NCI-H2081 treated with DMSO at 0.1 percent for 48 hours (cell line): ENCODE measurements at regions not wholly inside any gene's neighbourhood (a gene's known extent, or its start where the extent isn't known, plus 50 kb on each side); places are given as distances from the start of the nearest gene placed in this dataset.
"Not testable (repeated sequence)": the region's sequence is repeated elsewhere in the genome, so short reads cannot be mapped to it uniquely, and the experiment has no call there.

Experiments
- DNase-seq: peaks from one replicate; lab custom pipeline; 2025; lab: John Stamatoyannopoulos, UW

DNA sequence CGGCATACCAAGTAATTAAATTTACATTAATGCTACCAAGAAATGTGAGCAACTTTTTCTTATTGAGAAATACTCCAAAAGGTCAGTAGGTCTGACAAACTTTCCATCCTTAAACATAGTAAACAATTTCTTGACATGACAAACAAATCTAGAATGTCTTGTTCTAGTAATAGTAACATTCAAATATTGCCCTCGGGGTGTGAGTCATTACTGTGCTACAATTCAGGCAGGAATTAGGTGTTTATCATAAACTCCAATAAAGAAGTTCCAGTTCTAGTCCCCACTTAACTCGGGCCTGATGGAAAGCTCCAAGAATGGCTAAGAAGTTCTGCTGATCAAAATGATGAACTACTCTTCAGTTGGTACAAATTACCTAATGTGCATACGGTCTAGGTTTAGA is 235.6 kb upstream of the TUSC1 start:
- DNase-seq, result no peak

DNA sequence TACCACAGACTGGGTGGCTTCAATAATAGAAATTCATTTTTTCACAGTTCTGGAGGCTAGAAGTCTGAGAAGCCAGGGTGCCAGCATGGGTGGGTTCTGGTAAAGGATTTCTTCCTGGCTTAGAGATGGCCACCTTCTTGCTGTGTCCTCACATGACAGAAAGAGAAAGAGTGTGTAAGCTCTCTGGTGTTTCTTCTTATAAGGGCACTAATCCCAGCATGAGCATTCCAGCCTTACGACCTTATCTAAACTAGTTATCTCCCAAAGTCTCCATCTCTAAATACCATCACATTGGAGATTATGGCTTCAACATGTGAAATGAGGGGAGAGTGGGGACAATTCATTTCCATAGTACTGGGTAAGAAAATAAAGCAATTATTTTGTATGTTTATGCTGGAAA is 226.5 kb upstream of the TUSC1 start:
- no peak for DNase-seq

DNA sequence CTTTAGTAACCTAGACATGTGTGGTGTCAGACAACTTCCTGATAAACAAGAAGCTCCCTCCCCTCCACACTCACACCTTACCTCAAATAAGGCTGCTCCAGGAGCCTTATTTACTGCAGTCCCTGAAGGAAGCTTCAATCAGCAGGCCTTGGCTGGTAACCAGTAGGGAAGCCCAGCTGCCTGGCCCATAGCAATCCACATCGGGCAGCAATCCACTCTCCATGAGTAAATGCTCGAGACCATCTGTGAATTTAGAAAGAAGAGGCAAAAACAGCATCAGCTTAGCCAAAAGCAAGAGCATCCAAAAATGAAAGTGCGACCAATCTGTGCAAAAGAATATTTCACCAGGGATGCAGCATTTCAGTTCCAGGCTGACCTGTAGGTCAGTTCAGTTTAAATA is 213.3 kb upstream of the TUSC1 start:
- DNase-seq, result no peak

DNA sequence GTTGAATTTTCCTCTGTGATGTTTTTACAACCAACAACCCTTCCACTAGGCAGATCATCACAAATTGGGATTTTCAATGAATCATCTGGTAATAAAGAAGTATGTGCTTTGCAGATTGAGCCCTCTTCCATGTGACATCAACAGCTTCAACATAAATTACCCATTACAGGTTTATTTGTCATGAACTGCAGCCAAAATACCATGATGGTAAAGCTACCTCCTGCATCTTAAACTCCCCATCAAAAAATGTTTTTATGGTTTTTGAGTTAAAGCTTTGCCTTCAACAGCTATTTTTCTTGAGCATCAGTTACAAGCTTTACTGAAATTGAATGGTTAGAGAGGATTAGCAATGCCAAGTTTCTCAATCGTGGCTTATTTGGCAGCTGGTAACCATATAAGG is 211.4 kb upstream of the TUSC1 start:
- DNase-seq, result no peak

DNA sequence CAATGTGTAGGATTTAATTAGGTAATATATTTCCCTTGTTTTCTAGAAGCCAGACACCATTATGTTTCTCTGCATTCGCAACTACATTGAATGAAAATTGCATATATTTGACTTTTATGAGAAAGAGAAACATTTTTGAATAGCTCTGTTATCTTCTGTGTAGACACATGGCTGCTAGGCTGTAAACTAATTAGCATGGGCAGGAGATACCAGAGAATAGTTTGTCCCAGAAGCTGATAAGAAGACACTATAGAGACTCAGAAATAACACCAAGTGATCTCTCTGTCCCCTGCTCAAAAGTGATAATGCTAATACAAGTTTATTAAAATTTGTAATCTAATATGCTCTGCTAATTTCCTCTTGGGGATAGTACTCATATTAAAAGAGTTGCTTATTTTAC is 198.0 kb upstream of the TUSC1 start:
- DNase-seq, result no peak

DNA sequence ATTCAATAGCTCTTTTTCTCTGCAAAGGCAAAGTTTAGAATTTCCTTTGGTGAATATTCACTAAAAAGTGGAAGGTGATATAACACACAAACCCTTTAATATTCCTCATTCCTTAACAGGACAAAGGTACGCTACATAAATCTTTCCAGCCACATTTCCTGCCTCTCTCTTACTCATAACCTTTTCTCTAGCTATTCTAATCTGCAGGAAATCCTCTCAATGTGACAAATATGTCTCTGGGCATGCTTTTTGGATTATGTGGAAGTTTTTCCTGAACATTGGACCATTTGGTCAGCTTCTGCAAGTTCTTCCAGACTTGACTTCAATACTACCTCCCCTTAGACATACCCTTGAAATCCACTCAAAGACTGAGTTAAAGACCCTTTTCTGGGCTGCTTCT is 186.3 kb upstream of the TUSC1 start:
- no peak for DNase-seq

DNA sequence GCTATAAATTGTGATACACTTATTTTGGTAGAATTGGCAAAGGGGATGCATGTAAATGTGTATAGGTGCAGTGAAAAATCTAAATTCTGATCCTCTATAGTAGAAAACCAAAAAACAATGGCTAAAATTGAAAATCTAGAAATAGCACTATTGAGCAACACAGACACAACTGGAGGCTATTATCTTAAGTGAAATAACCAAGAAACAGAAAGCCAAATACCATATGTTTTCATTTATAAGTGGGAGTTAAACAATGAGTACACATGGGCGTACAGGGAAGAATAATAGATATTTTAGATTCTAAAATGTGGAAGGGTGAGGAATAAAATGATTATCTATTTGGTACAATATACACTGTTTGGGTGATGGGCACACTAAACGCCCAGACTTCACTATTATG is 183.2 kb upstream of the TUSC1 start:
- no peak for DNase-seq

DNA sequence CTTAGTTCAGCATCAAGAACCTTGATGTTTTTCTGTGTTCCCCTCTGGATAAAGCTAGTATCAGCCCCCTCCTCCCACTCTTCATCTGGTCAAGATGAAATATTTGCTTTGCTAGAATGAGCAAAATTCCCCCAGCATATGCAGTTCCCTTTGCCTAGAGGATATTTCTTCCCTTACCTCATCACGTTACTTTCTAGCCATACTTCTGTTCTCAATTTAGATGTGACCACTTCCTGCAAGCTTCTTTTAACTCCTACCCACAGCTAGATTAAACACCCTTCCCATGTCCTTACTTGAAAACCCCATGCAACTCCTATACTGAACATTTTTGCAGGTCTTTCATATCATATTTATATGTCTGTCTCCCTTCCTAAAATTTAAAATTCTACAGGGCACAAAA is 178.9 kb upstream of the TUSC1 start:
- no peak for DNase-seq

DNA sequence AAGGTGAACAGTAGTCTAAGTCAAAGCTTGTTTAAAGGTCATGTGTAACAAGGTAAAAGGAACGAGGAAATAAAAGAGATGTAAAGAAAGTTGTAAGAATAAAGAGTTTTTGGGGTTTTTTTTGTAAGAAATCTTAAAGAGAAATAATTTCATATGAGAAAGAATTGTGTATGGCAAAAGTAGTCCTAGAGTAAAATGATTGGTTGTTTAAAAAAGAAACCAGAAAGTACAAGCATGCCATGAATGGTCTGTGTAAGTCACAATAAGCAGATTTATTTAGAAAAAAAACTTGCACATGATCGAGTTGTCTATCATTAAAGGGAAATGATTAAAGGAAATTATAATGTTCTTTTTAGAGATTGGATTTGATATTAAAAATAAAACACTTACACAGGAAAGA is 172.6 kb upstream of the TUSC1 start:
- DNase-seq, result no peak

DNA sequence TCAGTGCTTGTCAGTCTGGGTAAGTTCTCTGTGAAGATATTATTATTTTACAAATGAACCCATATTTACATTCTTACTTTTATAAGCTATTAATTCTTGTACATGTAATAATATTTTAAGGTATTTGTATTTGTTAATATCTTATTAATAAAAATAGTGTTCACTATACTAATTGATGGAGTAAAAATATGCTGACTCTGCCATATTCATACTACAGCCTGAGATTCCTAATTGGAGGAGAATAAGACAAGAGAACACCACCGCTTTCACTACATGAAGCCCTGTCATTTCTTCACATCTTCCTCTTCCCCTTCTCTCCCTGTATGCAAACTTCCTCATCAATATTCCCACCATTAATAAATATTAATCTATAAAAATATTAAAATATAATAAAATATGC is 167.6 kb upstream of the TUSC1 start:
- no peak for DNase-seq

DNA sequence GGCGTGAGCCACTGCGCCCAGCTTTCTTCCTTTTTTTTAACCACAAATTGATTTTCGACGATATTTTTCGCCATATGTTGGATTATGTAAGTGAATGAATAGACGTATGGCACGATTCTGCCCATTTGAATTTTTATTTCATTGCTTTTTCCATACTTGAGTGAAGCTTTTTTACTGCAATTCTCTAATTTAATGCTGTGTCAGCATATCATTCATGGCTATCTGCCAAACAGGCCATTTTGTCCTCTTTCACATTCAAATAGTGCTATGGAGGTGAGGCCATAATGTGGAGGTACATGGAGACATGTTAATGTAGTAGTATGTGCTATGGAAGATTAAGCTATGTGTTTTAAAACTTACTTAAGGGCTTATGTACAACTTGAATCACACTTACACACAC is 152.1 kb upstream of the TUSC1 start:
- no peak for DNase-seq

DNA sequence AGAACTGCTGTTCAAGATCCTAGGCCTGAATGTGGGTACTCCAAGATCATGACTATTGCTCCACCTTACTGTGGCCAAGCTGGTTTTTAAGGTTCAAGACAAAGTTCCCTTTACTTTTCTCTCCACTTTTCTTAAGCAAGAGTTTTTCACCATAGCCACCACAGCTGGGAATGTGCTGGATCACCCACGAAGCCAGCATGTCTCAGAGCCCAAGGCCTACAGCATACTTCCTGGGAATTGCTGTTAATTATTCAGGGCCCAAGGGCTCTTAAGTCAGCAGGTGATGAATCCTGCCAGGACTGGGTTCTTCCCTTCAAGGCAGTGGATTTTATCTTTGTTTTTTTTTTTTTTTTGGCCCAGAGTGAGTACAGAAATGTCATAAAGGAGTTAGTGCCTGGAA is 149.4 kb upstream of the TUSC1 start:
- no peak for DNase-seq

DNA sequence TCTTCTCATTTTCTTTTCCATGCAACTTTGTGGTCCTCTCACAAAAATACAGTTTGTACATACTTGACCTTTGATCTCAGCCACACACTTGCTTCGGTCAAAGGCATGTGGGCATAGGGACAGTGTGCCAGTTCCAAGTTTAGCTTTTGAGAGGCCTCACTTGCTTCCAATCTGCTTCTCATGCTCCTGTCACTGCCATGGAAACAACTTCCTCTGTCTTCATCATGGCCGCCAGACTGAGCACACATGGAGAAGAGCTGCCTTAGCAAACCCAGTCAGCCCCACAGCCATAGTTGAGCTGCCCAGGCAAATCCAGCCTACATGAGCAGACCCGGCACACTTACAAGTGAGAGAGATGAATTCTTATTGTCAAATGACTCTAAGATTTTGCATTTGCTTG is 138.2 kb upstream of the TUSC1 start:
- DNase-seq, result no peak

DNA sequence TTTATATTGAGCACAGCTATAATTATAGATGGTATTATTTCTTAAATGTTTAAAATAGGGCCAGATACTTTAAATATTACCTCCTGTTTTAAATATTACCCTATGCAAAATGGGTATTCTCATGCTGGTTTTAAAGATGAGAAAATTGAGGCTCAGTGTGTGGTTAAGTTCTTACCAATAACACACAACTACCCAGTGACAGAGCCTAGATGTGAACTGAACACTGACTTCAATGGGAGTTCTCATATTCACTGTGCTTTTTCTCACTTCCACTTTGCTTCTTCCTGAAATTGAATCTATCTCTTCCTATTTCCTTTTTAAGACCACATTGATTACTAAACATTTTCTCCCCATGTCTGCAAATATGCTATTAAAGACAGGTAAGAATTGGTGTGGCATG is 135.8 kb upstream of the TUSC1 start:
- DNase-seq, result no peak

DNA sequence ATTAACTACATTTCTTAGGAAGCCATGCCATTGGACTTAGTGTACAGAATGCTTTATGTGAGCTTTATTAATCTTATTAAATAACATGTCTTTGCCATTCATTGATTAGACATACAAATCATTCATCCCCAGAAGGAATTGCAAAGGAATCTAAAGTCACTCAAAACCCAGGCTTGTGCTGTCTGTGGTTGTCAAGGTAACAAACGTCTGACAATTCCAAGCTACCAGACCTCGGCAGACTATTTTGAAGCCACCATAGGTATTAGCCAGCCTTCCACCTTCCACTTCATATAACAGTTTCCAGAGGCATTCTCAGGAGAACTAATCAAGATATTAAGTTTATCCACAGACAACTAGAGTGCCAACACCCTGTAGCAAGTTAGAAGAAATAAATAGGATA is 135.2 kb upstream of the TUSC1 start:
- DNase-seq, result no peak

DNA sequence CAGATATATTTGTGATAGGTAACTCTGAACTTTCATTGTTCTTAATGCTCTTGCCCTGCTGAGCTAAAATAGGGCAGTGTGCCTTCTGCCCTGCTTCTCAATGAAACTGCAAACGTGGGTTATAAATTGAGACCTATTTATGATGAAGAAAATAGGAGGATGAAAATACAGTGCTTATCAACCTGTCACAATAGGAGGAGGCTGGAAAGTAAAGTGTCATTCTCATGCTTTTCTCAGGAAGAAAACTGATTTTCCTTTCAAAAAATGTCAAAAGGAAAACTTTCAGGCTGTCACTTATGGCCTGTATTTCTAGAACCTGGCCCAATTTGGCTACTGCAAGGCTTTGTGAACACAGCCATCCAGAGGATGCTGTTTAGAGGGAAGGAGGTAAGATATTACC is 130.3 kb upstream of the TUSC1 start:
- no peak for DNase-seq

DNA sequence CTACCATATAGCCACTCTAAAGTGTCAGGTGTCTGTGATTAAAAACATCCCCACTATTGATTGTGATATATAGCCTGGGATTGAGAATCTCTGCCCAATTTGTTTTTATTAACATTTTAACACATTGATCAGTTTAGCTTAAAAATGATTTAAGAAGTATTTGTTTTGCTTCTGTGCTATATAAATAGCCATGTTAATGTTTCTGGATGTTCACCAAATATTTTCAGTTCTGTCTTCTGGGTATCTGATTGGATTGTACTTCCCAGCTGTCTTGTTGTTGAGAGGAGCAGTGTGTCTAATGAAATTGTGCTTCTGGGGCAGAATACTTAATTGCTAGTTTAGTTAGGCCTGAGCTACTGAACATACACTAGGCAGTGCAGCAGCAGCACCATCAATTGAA is 126.6 kb upstream of the TUSC1 start:
- DNase-seq, result no peak

DNA sequence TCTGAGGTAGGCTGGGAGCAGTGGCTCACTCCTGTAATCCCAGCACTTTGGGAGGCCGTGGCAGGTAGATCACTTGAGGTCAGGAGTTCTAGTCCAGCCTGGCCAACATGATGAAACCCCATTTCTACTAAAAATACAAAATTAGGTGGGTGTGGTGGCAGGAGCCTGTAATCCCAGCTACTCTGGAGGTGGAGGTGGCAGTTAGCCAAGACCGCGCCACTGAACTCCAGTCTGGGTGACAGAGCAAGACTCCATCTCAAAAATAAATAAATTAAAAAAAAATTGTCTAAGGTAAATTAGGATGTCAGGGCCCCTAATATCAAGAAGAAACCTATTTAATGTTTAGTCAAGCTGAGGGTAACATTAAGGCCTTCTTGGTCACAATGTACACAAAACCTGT is 123.7 kb upstream of the TUSC1 start:
- not testable (repeated sequence) for DNase-seq

DNA sequence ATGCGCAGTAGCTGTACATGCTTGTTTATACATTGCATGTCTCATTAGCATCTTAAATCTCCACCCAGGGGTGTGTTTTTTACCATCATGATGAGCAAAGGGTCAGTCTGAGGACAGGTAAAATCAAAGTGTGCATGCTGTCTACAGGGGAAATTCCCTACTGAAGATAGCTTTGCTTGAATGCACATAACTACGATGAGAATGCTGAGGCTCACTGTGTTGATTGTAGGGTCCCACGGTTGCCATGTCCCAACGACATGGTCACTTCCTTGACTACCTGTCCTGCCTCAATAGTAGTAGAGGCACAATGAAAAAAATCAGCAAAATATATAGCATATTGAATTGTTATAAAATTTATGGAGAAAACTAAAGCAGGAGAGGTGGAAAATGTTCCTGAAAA is 95.6 kb upstream of the TUSC1 start:
- no peak for DNase-seq

DNA sequence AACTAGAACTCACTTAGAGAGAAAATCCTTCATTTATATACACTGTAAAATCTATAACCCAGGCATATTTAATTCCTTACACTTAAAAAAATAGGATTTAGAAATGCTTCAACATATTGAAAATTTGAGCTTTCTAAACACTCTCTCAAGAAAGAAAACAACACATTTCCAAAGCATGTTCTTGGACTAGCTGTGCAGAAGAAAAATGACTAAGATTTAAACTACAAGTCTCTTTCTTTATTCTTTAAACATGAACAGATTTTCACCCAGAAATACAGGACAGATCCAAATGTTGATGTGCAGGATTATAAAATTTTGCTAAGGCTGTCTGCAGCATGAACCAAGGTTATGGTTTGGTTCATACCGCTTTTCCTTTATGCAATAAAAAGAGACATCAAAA is 77.7 kb upstream of the TUSC1 start:
- no peak for DNase-seq

DNA sequence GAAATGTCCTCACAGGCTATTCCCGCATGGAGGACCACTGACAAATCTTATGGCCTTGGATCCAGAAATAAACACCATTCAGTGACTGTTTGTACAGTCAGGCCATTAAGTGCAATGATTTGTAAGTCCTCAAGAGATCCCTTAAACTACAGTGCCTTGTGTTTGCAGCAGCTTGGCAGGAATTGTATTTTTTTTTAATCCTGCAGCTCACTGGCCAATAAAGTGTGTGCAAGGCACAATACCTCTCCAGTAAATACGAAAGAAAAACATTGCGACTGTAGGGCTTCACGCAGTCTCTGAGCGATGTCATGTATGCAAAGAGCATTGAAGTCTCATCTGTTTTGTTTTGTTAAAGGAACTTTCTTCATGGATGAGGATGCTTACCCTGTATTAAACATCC is 74.2 kb upstream of the TUSC1 start:
- DNase-seq, result no peak

DNA sequence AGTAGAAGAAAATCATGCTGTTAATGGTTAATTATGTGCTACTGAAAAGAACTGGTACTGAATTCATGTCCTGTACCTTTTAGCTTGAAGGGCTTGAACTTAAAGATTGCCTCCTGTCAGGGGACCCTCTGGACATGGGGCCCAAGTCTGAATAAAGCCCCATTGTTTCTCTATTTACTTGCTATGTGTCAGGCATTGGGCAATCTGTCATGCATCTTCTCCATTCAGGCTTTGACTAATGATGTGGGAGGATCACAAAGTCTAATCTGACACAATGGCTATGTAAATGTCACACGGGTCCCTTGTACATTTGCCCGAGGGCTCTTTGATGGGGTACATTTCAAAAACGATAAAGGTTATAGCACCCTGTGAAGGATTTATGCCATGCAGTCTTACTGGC is 64.0 kb upstream of the TUSC1 start:
- DNase-seq, result peak; percentile 90

DNA sequence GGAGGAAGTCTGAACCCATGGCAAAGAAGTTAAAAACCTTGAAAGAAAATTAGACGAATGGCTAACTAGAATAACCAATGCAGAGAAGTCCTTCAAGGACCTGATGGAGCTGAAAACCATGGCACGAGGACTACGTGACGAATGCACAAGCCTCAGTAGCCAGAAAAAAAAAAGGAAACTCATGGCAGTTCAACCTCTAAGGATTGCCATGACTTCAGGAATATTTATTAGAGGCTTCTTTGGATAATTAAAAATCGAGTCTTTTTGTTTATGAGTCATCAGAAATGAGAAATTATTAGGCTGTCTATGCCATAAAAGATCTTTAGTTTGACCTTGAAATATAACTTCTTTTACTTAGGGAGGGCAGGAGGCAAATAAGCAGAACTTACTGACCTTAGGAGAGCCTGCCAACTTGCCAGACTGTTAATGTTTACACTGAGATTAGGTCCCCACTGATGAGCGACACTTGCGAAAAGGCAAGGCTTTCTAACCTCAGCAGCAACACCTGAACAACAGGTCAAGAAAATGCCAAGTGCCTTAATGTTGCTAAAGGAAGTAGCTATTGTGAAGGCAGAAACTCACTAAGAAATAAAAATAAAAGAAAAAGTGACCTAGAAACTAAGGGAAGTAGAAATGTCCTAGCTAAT is 55.2 kb upstream of the TUSC1 start:
- DNase-seq, result no peak

DNA sequence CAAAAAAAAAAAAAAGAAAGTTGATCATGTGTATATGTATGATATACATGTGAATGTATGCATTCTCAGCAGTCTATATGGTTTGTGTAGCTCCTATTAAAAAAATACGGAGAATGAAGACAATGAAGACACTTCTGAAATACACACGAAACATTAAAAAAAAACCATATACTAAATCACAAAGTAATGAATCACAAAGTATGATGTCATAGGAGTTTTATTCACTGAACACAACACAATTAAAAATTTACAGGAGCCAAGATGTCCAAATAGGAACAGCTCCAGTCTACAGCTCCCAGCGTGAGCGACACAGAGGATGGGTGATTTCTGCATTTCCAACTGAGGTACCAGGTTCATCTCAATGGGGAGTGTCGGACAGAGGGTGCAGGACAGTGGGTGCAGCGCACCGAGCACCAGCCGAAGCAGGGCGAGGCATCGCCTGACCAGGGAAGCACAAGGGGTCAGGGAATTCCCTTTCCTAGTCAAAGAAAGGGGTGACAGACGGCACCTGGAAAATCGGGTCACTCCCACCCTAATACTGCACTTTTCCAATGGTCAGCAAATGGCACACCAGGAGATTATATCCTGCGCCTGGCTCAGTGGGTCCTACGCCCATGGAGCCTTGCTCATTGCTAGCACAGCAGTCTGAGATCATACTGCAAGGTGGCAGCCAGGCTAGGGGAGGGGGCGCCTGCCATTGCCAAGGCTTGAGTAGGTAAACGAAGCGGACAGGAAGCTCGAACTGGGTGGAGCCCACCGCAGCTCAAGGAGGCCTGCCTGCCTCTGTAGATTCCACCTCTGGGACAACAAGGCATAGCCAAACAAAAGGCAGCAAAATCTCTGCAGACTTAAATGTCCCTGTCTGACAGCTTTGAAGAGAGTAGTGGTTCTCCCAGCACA is 53.9 kb upstream of the TUSC1 start:
- not testable (repeated sequence) for DNase-seq
